ENCODE measurements at regions not wholly inside any gene's neighbourhood (a gene's known extent, or its start where the extent isn't known, plus 50 kb on each side); places are given as distances from the start of the nearest gene placed in this dataset.

GRCh38 chr3:27596334-27596841 lies 112.2 kb upstream of the SLC4A7 start:
- Histone ChIP-seq H3K4me2 (replicated peaks; ENCODE audit: extremely low read depth, low read length, poor library complexity, severe bottlenecking) (no peak overlapping the region), H2AFZ (ENCODE audit: insufficient read depth, low read depth, low read length, poor library complexity, severe bottlenecking) (peak overlapping the region; percentile 33), H3K4me1 (ENCODE audit: control insufficient read depth in 1 of 2, insufficient read depth in 2 of 2, low read length in 2 of 2) (peaks cover 21 to 27% of the 10 kb centered on the region in 2 donors), H3K9me3 (replicated peaks in 1 of 2; ENCODE audit: control insufficient read depth in 1 of 2, insufficient read depth in 1 of 2, low read length in 2 of 2) (peaks cover 7 to 9% of the 10 kb centered on the region in 2 donors), H3K27me3 (ENCODE audit: control insufficient read depth in 2 of 2, insufficient read depth in 2 of 2, low read length in 2 of 2) (no peaks in the 10 kb centered on the region), H3K36me3 (replicated peaks in 1 of 2; ENCODE audit: control insufficient read depth in 1 of 2, insufficient read depth in 2 of 2, low read length in 2 of 2) (no peaks in the 10 kb centered on the region), H3K79me2 (ENCODE audit: insufficient read depth, low read length) (no peaks in the 10 kb centered on the region), H3K4me3 (replicated peaks in 1 of 3; ENCODE audit: low read depth in 2 of 3, low read length in 3 of 3) (no peak overlapping the region), H3K9ac (ENCODE audit: insufficient read depth, low read length, poor library complexity, severe bottlenecking) (no peak overlapping the region), H4K20me1 (ENCODE audit: insufficient read depth, low read length) (no peaks in the 10 kb centered on the region), H3K27ac (ENCODE audit: low read depth in 1 of 2, low read length in 2 of 2) (no peak overlapping the region)
- Mint-ChIP-seq H3K27ac (peak overlapping the region in 3 of 7 donors; percentile 51 to 68 (median 66)), H3K36me3 (no peaks in the 10 kb centered on the region), H3K4me3 (peak overlapping the region in 1 of 2 donors; percentile 53), H3K4me1 (peaks cover 15% of the 10 kb centered on the region), H3K27me3 (ENCODE audit: low read depth in 3 of 3) (peaks cover 0 to 2% (median 0%) of the 10 kb centered on the region in 3 donors), H3K9me3 (peaks cover 0 to 2% (median 0%) of the 10 kb centered on the region in 7 donors)
- 0% methylated on average over 1 of the region's 3 CpGs for WGBS (ENCODE audit: insufficient coverage)
- no peak for TF ChIP-seq CTCF (IDR thresholded peaks at IDR 0.05)
- intact Hi-C loops (cut with micrococcal nuclease) = loop anchor here in 1 of 2 donors (10.0 kb wide), 1 partner anchor 62 kb away; no protein-coding TSS in a partner anchor
- peak in 2 of 3 donors; percentile 71 to 94 for DNase-seq

- H3K27ac Mint-ChIP-seq = peak overlapping the region in 2 of 7 donors; percentile 6 to 9
- Histone ChIP-seq H3K9me3 (replicated peaks in 1 of 2; ENCODE audit: control insufficient read depth in 1 of 2, insufficient read depth in 1 of 2, low read length in 2 of 2) (no peaks in the 10 kb centered on the region), H3K27me3 (ENCODE audit: control insufficient read depth in 2 of 2, insufficient read depth in 2 of 2, low read length in 2 of 2) (no peaks in the 10 kb centered on the region), H3K4me2 (replicated peaks; ENCODE audit: extremely low read depth, low read length, poor library complexity, severe bottlenecking) (no peak overlapping the region), H3K27ac (ENCODE audit: low read depth in 1 of 2, low read length in 2 of 2) (no peak overlapping the region), H2AFZ (ENCODE audit: insufficient read depth, low read depth, low read length, poor library complexity, severe bottlenecking) (no peak overlapping the region), H3K4me3 (replicated peaks in 1 of 3; ENCODE audit: low read depth in 2 of 3, low read length in 3 of 3) (no peak overlapping the region), H3K9ac (ENCODE audit: insufficient read depth, low read length, poor library complexity, severe bottlenecking) (no peak overlapping the region), H4K20me1 (ENCODE audit: insufficient read depth, low read length) (no peaks in the 10 kb centered on the region), H3K4me1 (ENCODE audit: control insufficient read depth in 1 of 2, insufficient read depth in 2 of 2, low read length in 2 of 2) (peaks cover 43 to 48% of the 10 kb centered on the region in 2 donors), H3K79me2 (ENCODE audit: insufficient read depth, low read length) (no peaks in the 10 kb centered on the region), H3K36me3 (replicated peaks in 1 of 2; ENCODE audit: control insufficient read depth in 1 of 2, insufficient read depth in 2 of 2, low read length in 2 of 2) (no peaks in the 10 kb centered on the region)
- DNase-seq = peak in 2 of 3 donors; percentile 21 to 36
- no peaks in the 10 kb centered on the region for H3K36me3 Mint-ChIP-seq
- no peak for TF ChIP-seq CTCF (IDR thresholded peaks at IDR 0.05)
- H3K4me3 Mint-ChIP-seq = no peak overlapping the region
- no CpG with 5 or more reads among the region's 1 CpG for WGBS (ENCODE audit: insufficient coverage)
- intact Hi-C loops (cut with micrococcal nuclease) = loop anchor here (5.0 to 10.0 kb wide), 3 partner anchors 42 to 59 kb away; no protein-coding TSS in a partner anchor
- H3K4me1 Mint-ChIP-seq = peaks cover 37% of the 10 kb centered on the region
- H3K9me3 Mint-ChIP-seq = peaks cover 0 to 2% (median 0%) of the 10 kb centered on the region in 7 donors
- peaks cover 0 to 5% (median 1%) of the 10 kb centered on the region in 3 donors for H3K27me3 Mint-ChIP-seq (ENCODE audit: low read depth in 3 of 3)
These were observed 110.0 kb upstream of the SLC4A7 start for GRCh38 chr3:27594096-27594690.
